ENCODE measurements at regions not wholly inside any gene's neighbourhood (a gene's known extent, or its start where the extent isn't known, plus 50 kb on each side); places are given as distances from the start of the nearest gene placed in this dataset.
A peak's percentile ranks its signal among the peaks of the same experiment; 100 is the strongest.
"Not testable (repeated sequence)": the region's sequence is repeated elsewhere in the genome, so short reads cannot be mapped to it uniquely, and the experiment has no call there.

- H3K4me3 ChIP-seq (ENCODE audit: low read length): no peak overlapping the region
- H3K27me3 ChIP-seq (ENCODE audit: control insufficient read depth, insufficient read depth, low read length): no peaks in the 10 kb centered on the region
- no peaks in the 10 kb centered on the region for H3K9me3 ChIP-seq (ENCODE audit: control insufficient read depth, low read depth, low read length)
- H3K4me1 ChIP-seq (ENCODE audit: control insufficient read depth, low read depth, low read length): no peaks in the 10 kb centered on the region
- no peak overlapping the region for H3K27ac ChIP-seq (ENCODE audit: low read length)
- H3K9ac ChIP-seq (ENCODE audit: low read length): no peak overlapping the region
- H3K36me3 ChIP-seq (ENCODE audit: control insufficient read depth, low read depth, low read length): peaks cover 8% of the 10 kb centered on the region
Measured at GRCh38 chr17:21539146-21539545, 153.2 kb upstream of the KCNJ18 start.

GRCh38 chr17:21540502-21540901 is 151.8 kb upstream of the KCNJ18 start:
- Histone ChIP-seq H3K9me3 (ENCODE audit: control insufficient read depth, low read depth, low read length) (no peaks in the 10 kb centered on the region), H3K9ac (ENCODE audit: low read length) (no peak overlapping the region), H3K4me3 (ENCODE audit: low read length) (no peak overlapping the region), H3K27me3 (ENCODE audit: control insufficient read depth, insufficient read depth, low read length) (no peaks in the 10 kb centered on the region), H3K27ac (ENCODE audit: low read length) (no peak overlapping the region), H3K36me3 (ENCODE audit: control insufficient read depth, low read depth, low read length) (no peaks in the 10 kb centered on the region), H3K4me1 (ENCODE audit: control insufficient read depth, low read depth, low read length) (no peaks in the 10 kb centered on the region)

- Histone ChIP-seq H3K27ac (ENCODE audit: low read length) (no peak overlapping the region), H3K36me3 (ENCODE audit: control insufficient read depth, low read depth, low read length) (no peaks in the 10 kb centered on the region), H3K9me3 (ENCODE audit: control insufficient read depth, low read depth, low read length) (no peaks in the 10 kb centered on the region), H3K27me3 (ENCODE audit: control insufficient read depth, insufficient read depth, low read length) (no peaks in the 10 kb centered on the region), H3K4me3 (ENCODE audit: low read length) (no peak overlapping the region), H3K9ac (ENCODE audit: low read length) (no peak overlapping the region), H3K4me1 (ENCODE audit: control insufficient read depth, low read depth, low read length) (no peaks in the 10 kb centered on the region)
Measured at GRCh38 chr17:21542070-21542469, 150.3 kb upstream of the KCNJ18 start.

GRCh38 chr17:21542991-21543390 is 149.3 kb upstream of the KCNJ18 start:
- no peaks in the 10 kb centered on the region for H3K27me3 ChIP-seq (ENCODE audit: control insufficient read depth, insufficient read depth, low read length)
- no peaks in the 10 kb centered on the region for H3K4me1 ChIP-seq (ENCODE audit: control insufficient read depth, low read depth, low read length)
- H3K9ac ChIP-seq (ENCODE audit: low read length): no peak overlapping the region
- H3K27ac ChIP-seq (ENCODE audit: low read length): no peak overlapping the region
- no peaks in the 10 kb centered on the region for H3K36me3 ChIP-seq (ENCODE audit: control insufficient read depth, low read depth, low read length)
- H3K9me3 ChIP-seq (ENCODE audit: control insufficient read depth, low read depth, low read length): no peaks in the 10 kb centered on the region
- no peak overlapping the region for H3K4me3 ChIP-seq (ENCODE audit: low read length)

- H3K9ac ChIP-seq (ENCODE audit: low read length): no peak overlapping the region
- H3K27ac ChIP-seq (ENCODE audit: low read length): no peak overlapping the region
- H3K36me3 ChIP-seq (ENCODE audit: control insufficient read depth, low read depth, low read length): no peaks in the 10 kb centered on the region
- H3K9me3 ChIP-seq (ENCODE audit: control insufficient read depth, low read depth, low read length): no peaks in the 10 kb centered on the region
- peaks cover 10% of the 10 kb centered on the region for H3K27me3 ChIP-seq (ENCODE audit: control insufficient read depth, insufficient read depth, low read length)
- H3K4me3 ChIP-seq (ENCODE audit: low read length): no peak overlapping the region
- no peaks in the 10 kb centered on the region for H3K4me1 ChIP-seq (ENCODE audit: control insufficient read depth, low read depth, low read length)
Measured at GRCh38 chr17:21545064-21545463, 147.3 kb upstream of the KCNJ18 start.

GRCh38 chr17:21548236-21548635 is 144.1 kb upstream of the KCNJ18 start:
- no peaks in the 10 kb centered on the region for H3K36me3 ChIP-seq (ENCODE audit: control insufficient read depth, low read depth, low read length)
- H3K27me3 ChIP-seq (ENCODE audit: control insufficient read depth, insufficient read depth, low read length): peaks cover 24% of the 10 kb centered on the region
- peaks cover 5% of the 10 kb centered on the region for H3K4me1 ChIP-seq (ENCODE audit: control insufficient read depth, low read depth, low read length)
- H3K9ac ChIP-seq (ENCODE audit: low read length): no peak overlapping the region
- H3K4me3 ChIP-seq (ENCODE audit: low read length): no peak overlapping the region
- H3K27ac ChIP-seq (ENCODE audit: low read length): no peak overlapping the region
- H3K9me3 ChIP-seq (ENCODE audit: control insufficient read depth, low read depth, low read length): no peaks in the 10 kb centered on the region

- no peak overlapping the region for H3K4me3 ChIP-seq (ENCODE audit: low read length)
- H3K27ac ChIP-seq (ENCODE audit: low read length): no peak overlapping the region
- no peaks in the 10 kb centered on the region for H3K9me3 ChIP-seq (ENCODE audit: control insufficient read depth, low read depth, low read length)
- H3K9ac ChIP-seq (ENCODE audit: low read length): no peak overlapping the region
- H3K36me3 ChIP-seq (ENCODE audit: control insufficient read depth, low read depth, low read length): no peaks in the 10 kb centered on the region
- peaks cover 24% of the 10 kb centered on the region for H3K27me3 ChIP-seq (ENCODE audit: control insufficient read depth, insufficient read depth, low read length)
- peaks cover 5% of the 10 kb centered on the region for H3K4me1 ChIP-seq (ENCODE audit: control insufficient read depth, low read depth, low read length)
Measured at GRCh38 chr17:21549107-21549687, 143.1 kb upstream of the KCNJ18 start.

- peak overlapping the region; percentile 89 for H3K4me3 ChIP-seq (ENCODE audit: low read length)
- not testable (repeated sequence) for H3K4me1 ChIP-seq (ENCODE audit: control insufficient read depth, low read depth, low read length)
Measured at GRCh38 chr17:21550031-21550430, 142.3 kb upstream of the KCNJ18 start.

GRCh38 chr17:21551081-21551881 is 141.0 kb upstream of the KCNJ18 start:
- no peak overlapping the region for H3K27ac ChIP-seq (ENCODE audit: low read length)
- peak overlapping the region; percentile 89 for H3K4me3 ChIP-seq (ENCODE audit: low read length)
- no peaks in the 10 kb centered on the region for H3K36me3 ChIP-seq (ENCODE audit: control insufficient read depth, low read depth, low read length)

More at GRCh38 chr17:21550031-21550430, 142.3 kb upstream of the KCNJ18 start:
- not testable (repeated sequence) for H3K9ac ChIP-seq (ENCODE audit: low read length); H3K9me3 ChIP-seq (ENCODE audit: control insufficient read depth, low read depth, low read length); H3K27ac ChIP-seq (ENCODE audit: low read length); H3K36me3 ChIP-seq (ENCODE audit: control insufficient read depth, low read depth, low read length)
- H3K27me3 ChIP-seq (ENCODE audit: control insufficient read depth, insufficient read depth, low read length): peaks cover 24% of the 10 kb centered on the region

GRCh38 chr17:21558921-21559320 is 133.4 kb upstream of the KCNJ18 start:
- not testable (repeated sequence) for H3K36me3 ChIP-seq (ENCODE audit: control insufficient read depth, low read depth, low read length); H3K27me3 ChIP-seq (ENCODE audit: control insufficient read depth, insufficient read depth, low read length); H3K9ac ChIP-seq (ENCODE audit: low read length); H3K4me3 ChIP-seq (ENCODE audit: low read length); H3K27ac ChIP-seq (ENCODE audit: low read length); H3K4me1 ChIP-seq (ENCODE audit: control insufficient read depth, low read depth, low read length); H3K9me3 ChIP-seq (ENCODE audit: control insufficient read depth, low read depth, low read length)

More at GRCh38 chr17:21551081-21551881, 141.0 kb upstream of the KCNJ18 start:
- Histone ChIP-seq H3K27me3 (ENCODE audit: control insufficient read depth, insufficient read depth, low read length) (peaks cover 24% of the 10 kb centered on the region), H3K9me3 (ENCODE audit: control insufficient read depth, low read depth, low read length) (no peaks in the 10 kb centered on the region), H3K9ac (ENCODE audit: low read length) (peak overlapping the region; percentile 71), H3K4me1 (ENCODE audit: control insufficient read depth, low read depth, low read length) (peaks cover 5% of the 10 kb centered on the region)

GRCh38 chr17:21564262-21564661 is 128.1 kb upstream of the KCNJ18 start:
- Histone ChIP-seq H3K27me3 (ENCODE audit: control insufficient read depth, insufficient read depth, low read length) (no peaks in the 10 kb centered on the region), H3K4me1 (ENCODE audit: control insufficient read depth, low read depth, low read length) (no peaks in the 10 kb centered on the region), H3K4me3 (ENCODE audit: low read length) (no peak overlapping the region), H3K27ac (ENCODE audit: low read length) (no peak overlapping the region), H3K36me3 (ENCODE audit: control insufficient read depth, low read depth, low read length) (no peaks in the 10 kb centered on the region), H3K9ac (ENCODE audit: low read length) (no peak overlapping the region), H3K9me3 (ENCODE audit: control insufficient read depth, low read depth, low read length) (peaks cover 6% of the 10 kb centered on the region)

GRCh38 chr17:21564757-21565156 is 127.6 kb upstream of the KCNJ18 start:
- not testable (repeated sequence) for H3K27me3 ChIP-seq (ENCODE audit: control insufficient read depth, insufficient read depth, low read length); H3K9me3 ChIP-seq (ENCODE audit: control insufficient read depth, low read depth, low read length); H3K4me1 ChIP-seq (ENCODE audit: control insufficient read depth, low read depth, low read length); H3K4me3 ChIP-seq (ENCODE audit: low read length); H3K9ac ChIP-seq (ENCODE audit: low read length); H3K27ac ChIP-seq (ENCODE audit: low read length); H3K36me3 ChIP-seq (ENCODE audit: control insufficient read depth, low read depth, low read length)

Measured in iPS-18a (cell line).